Astrocyte of the cerebellum (primary cell): ENCODE measurements at regions not wholly inside any gene's neighbourhood (a gene's known extent, or its start where the extent isn't known, plus 50 kb on each side); places are given as distances from the start of the nearest gene placed in this dataset.

ENCODE experiments used
- DNase-seq: peaks from one replicate; pipeline ENCODE4 v3.0.0-alpha.2; 2011; ENCODE audit warnings: low read depth
- H3K4me3 ChIP-seq: 2 replicates; pipeline ENCODE4 v1.5.1; 2011; ENCODE audit warnings: mild to moderate bottlenecking, low read depth, low read length, moderate library complexity
- in situ Hi-C: cut with HindIII; loops from 2 replicates; pipeline ENCODE4 v1.10.0; 2017; ENCODE audit warnings: low sequenced_read_pairs
- TF ChIP-seq, protein P1 (sequence below): IDR thresholded peaks from 2 replicates; pipeline ENCODE4 v1.5.1; 2012; ENCODE audit warnings: low read length, low read depth, moderate library complexity, mild to moderate bottlenecking; ENCODE audit errors: missing control alignments

- in situ Hi-C loops = loop anchor here (10.0 kb wide), 1 partner anchor 53 kb away; no protein-coding TSS in a partner anchor
- H3K4me3 ChIP-seq = no peak overlapping the region
- TF ChIP-seq, protein P1, sequence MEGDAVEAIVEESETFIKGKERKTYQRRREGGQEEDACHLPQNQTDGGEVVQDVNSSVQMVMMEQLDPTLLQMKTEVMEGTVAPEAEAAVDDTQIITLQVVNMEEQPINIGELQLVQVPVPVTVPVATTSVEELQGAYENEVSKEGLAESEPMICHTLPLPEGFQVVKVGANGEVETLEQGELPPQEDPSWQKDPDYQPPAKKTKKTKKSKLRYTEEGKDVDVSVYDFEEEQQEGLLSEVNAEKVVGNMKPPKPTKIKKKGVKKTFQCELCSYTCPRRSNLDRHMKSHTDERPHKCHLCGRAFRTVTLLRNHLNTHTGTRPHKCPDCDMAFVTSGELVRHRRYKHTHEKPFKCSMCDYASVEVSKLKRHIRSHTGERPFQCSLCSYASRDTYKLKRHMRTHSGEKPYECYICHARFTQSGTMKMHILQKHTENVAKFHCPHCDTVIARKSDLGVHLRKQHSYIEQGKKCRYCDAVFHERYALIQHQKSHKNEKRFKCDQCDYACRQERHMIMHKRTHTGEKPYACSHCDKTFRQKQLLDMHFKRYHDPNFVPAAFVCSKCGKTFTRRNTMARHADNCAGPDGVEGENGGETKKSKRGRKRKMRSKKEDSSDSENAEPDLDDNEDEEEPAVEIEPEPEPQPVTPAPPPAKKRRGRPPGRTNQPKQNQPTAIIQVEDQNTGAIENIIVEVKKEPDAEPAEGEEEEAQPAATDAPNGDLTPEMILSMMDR = no peak
- no peak for DNase-seq
These were observed 105.7 kb downstream of the LCA5 start for GRCh38 chr6:79431537-79431933.

GRCh38 chr6:79430913-79431536 lies 106.2 kb downstream of the LCA5 start:
- DNase-seq = no peak
- TF ChIP-seq, protein P1 = no peak
- in situ Hi-C loops = loop anchor here (10.0 kb wide), 1 partner anchor 54 kb away; no protein-coding TSS in a partner anchor
- H3K4me3 ChIP-seq = no peak overlapping the region

- TF ChIP-seq, protein P1 = no peak
- no peak overlapping the region for H3K4me3 ChIP-seq
- DNase-seq = no peak
- in situ Hi-C loops = no loop called here
These were observed 109.5 kb downstream of the LCA5 start for GRCh38 chr6:79427721-79428120.

GRCh38 chr6:79426625-79427278 lies 110.5 kb downstream of the LCA5 start:
- TF ChIP-seq, protein P1 = no peak
- in situ Hi-C loops = no loop called here
- no peak for DNase-seq
- H3K4me3 ChIP-seq = no peak overlapping the region

DNA sequence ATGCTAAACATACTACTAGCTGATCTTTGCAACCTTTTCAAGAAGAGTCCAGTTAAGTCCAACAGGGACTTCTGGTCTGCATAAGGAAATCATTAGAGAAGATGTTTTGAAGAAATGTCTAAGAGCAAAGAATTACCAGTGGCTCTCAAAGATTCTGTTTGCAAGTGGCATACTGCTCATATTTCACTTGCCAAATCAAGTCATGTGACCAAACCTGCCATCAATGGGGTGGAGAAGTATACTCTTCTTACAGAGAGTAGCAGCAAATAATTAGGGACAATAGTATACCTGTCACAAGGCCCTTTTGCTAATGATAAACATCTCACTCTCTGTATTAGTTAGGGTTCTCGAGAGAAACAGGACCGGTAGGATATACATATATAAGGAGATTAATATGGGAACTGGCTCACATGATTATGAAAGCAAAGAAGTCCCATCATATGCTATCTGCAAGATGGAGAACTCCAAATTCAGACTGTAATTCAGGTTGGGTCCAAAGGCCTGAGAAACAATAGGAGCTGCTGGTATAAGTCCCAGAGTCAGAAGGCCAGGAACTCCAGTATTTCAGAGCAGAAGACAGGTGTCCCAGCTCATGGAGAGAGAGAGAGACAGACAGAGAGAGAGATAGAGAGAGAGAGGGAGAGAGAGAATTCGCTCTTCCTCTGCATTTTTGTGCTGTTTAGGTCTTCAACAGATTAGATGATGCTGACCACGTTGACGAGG lies 111.5 kb downstream of the LCA5 start:
- no peak for DNase-seq
- TF ChIP-seq, protein P1 = no peak
- in situ Hi-C loops = no loop called here
- no peak overlapping the region for H3K4me3 ChIP-seq

- no peak for DNase-seq
- in situ Hi-C loops = no loop called here
- TF ChIP-seq, protein P1 = no peak
- no peak overlapping the region for H3K4me3 ChIP-seq
These were observed 114.0 kb downstream of the LCA5 start for GRCh38 chr6:79423216-79423615.
